ENCODE measurements at regions not wholly inside any gene's neighbourhood (a gene's known extent, or its start where the extent isn't known, plus 50 kb on each side); places are given as distances from the start of the nearest gene placed in this dataset.
A peak's percentile ranks its signal among the peaks of the same experiment; 100 is the strongest.

GRCh38 chr2:157933160-157933920 lies 57.2 kb upstream of the ACVR1 start:
- DNase-seq (ENCODE audit: low spot score) = peak; percentile 11

GRCh38 chr2:157932480-157933159 lies 56.5 kb upstream of the ACVR1 start:
- no peak for DNase-seq (ENCODE audit: low spot score)

DNA sequence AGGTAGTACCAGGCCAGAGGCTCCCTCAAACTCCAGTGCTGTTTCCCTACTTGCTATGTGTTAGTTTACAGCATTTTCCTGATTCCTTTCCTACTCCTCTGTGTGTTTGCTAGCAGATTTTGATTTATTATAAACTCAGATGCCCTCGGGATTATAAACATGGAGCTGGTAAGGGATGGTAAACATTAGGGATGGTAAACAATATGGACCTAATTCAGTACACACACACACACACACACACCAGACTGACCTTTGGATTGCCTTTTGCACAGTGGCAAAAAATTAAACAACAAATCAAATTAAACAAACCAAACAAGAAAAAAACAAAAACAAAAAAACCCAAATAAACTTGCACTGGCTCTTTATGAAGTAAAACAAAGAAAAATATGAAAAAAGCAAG lies 55.4 kb upstream of the ACVR1 start:
- no peak for DNase-seq (ENCODE audit: low spot score)

DNA sequence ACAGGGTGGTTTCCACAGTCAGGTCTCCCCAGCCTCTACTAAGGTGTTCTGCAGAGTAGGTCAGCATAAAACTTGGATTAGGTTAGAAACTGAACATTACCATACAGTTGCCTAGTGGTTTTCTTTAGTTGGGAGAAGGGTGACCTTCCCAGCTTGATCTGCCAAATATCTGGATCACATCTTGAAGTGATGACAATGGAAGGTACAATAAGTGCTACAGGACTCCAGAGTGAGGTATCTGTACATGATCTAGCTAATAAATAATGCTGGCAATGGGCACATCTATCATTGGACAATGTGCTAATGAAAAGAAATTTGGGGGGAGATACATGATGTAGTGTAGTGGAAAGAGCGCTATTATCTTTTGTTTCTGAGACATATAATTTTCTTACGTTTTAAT lies 54.6 kb upstream of the ACVR1 start:
- DNase-seq (ENCODE audit: low spot score) = no peak

GRCh38 chr2:157929871-157930667 lies 53.9 kb upstream of the ACVR1 start:
- no peak for DNase-seq (ENCODE audit: low spot score)

GRCh38 chr2:157928372-157928771 lies 52.2 kb upstream of the ACVR1 start:
- DNase-seq (ENCODE audit: low spot score) = no peak

GRCh38 chr2:157927155-157927554 lies 51.0 kb upstream of the ACVR1 start:
- no peak for DNase-seq (ENCODE audit: low spot score)
